Spinal cord (tissue), 9 donors: ENCODE measurements at regions not wholly inside any gene's neighbourhood (a gene's known extent, or its start where the extent isn't known, plus 50 kb on each side); places are given as distances from the start of the nearest gene placed in this dataset.
"Not testable (repeated sequence)": the region's sequence is repeated elsewhere in the genome, so short reads cannot be mapped to it uniquely, and the experiment has no call there.

Experiments used
- DNase-seq, 6 donors: peaks; one replicate each; pipeline versions ENCODE4 v3.0.0 to v3.0.0-alpha.2; 2013 to 2015; ENCODE audit warnings: low spot score in 6 of 6, low read depth in 4 of 6
- H3K27ac ChIP-seq: one replicate; pipeline ENCODE4 v1.5.1; 2013; ENCODE audit warnings: low read depth, low read length, control low read depth
- H3K27me3 ChIP-seq: one replicate; pipeline ENCODE4 v1.6.1; 2013; ENCODE audit warnings: low read length; ENCODE audit not compliant: control insufficient read depth, insufficient read depth
- H3K36me3 ChIP-seq: one replicate; pipeline ENCODE4 v1.6.1; 2013; ENCODE audit warnings: low read length; ENCODE audit not compliant: control insufficient read depth, insufficient read depth
- H3K4me1 ChIP-seq: one replicate; pipeline ENCODE4 v1.6.1; 2013; ENCODE audit warnings: low read length; ENCODE audit not compliant: control insufficient read depth, insufficient read depth
- H3K4me3 ChIP-seq: one replicate; pipeline ENCODE4 v1.5.1; 2013; ENCODE audit warnings: low read depth, low read length, control low read depth
- H3K9me3 ChIP-seq: one replicate; pipeline ENCODE4 v1.6.1; 2013; ENCODE audit warnings: low read length; ENCODE audit not compliant: control insufficient read depth, insufficient read depth
- WGBS: methylation state at CpG from one replicate; pipeline ENCODE4 v1.1.5; 2013; ENCODE audit warnings: missing lambda C conversion rate; ENCODE audit not compliant: insufficient coverage; 5-methylcytosine and 5-hydroxymethylcytosine counted together
- donor health status: healthy.

- no peak overlapping the region for H3K4me3 ChIP-seq
- no peak for DNase-seq
- H3K27me3 ChIP-seq, result no peaks in the 10 kb centered on the region
- no peaks in the 10 kb centered on the region for H3K9me3 ChIP-seq
- H3K27ac ChIP-seq, result no peak overlapping the region
- no peaks in the 10 kb centered on the region for H3K36me3 ChIP-seq
- no peaks in the 10 kb centered on the region for H3K4me1 ChIP-seq
- WGBS, result no CpG with 5 or more reads among the region's 3 CpGs
Measured at GRCh38 chr12:73833746-73834145, 703.9 kb upstream of the ATXN7L3B start.

DNA sequence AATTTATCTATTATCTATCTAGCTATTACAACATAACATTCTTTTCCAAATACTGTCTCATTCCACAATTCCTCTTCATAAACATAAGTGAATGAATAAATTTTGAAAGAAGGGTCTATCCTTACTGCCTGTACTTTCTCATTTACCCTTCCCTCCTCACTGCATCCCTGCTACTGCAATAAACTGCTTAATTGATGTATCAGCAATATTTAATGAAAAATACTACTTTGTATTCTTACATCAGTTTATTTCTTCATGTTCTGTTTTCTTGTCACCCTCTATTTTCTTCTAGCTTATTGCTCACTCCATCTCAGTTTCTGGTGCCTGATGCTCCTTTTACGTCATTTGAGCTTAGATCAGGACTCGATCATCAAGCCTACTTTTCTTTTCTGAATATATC is 695.7 kb upstream of the ATXN7L3B start:
- DNase-seq, result no peak
- no peaks in the 10 kb centered on the region for H3K27me3 ChIP-seq
- H3K4me3 ChIP-seq, result no peak overlapping the region
- H3K36me3 ChIP-seq, result no peaks in the 10 kb centered on the region
- H3K4me1 ChIP-seq, result no peaks in the 10 kb centered on the region
- WGBS, result 98% methylated on average over 2 of the region's 2 CpGs
- H3K27ac ChIP-seq, result no peak overlapping the region
- H3K9me3 ChIP-seq, result no peaks in the 10 kb centered on the region

DNA sequence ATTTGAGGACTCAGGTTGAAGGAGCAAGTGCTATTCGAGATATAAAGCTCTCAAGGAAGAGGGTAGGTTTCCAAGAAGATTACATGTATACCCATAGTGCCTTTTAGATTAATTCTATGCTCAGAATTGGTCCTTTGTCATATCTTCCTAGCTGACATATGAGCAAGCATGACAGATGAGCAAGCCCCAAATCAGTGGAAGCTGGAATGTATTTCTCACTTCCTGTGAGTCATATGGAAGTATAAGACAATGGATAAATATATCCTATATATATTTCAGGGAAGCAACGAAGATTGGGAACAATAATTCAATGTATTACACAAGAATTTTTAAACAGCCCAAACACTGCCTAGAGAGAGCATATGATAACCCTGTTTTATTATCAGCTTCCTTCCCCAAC is 674.1 kb upstream of the ATXN7L3B start:
- WGBS, result no CpG with 5 or more reads among the region's 2 CpGs
- no peak overlapping the region for H3K4me3 ChIP-seq

GRCh38 chr12:73867147-73867546 is 670.5 kb upstream of the ATXN7L3B start:
- no CpG with 5 or more reads among the region's 1 CpG for WGBS
- Histone ChIP-seq H3K4me3 (no peak overlapping the region), H3K9me3 (no peaks in the 10 kb centered on the region)

More for the DNA sequence above, 674.1 kb upstream of the ATXN7L3B start:
- no peaks in the 10 kb centered on the region for H3K9me3 ChIP-seq
- H3K36me3 ChIP-seq, result no peaks in the 10 kb centered on the region
- no peak overlapping the region for H3K27ac ChIP-seq
- H3K27me3 ChIP-seq, result no peaks in the 10 kb centered on the region
- no peaks in the 10 kb centered on the region for H3K4me1 ChIP-seq
- no peak for DNase-seq

GRCh38 chr12:73877291-73877690 is 660.3 kb upstream of the ATXN7L3B start:
- not testable (repeated sequence) for H3K4me3 ChIP-seq, H3K27ac ChIP-seq, DNase-seq, H3K36me3 ChIP-seq, H3K27me3 ChIP-seq, H3K9me3 ChIP-seq, H3K4me1 ChIP-seq
- WGBS, result 86% methylated on average over 3 of the region's 6 CpGs

More at GRCh38 chr12:73867147-73867546, 670.5 kb upstream of the ATXN7L3B start:
- no peaks in the 10 kb centered on the region for H3K27me3 ChIP-seq
- H3K4me1 ChIP-seq, result no peaks in the 10 kb centered on the region
- H3K36me3 ChIP-seq, result no peaks in the 10 kb centered on the region
- DNase-seq, result no peak
- no peak overlapping the region for H3K27ac ChIP-seq

DNA sequence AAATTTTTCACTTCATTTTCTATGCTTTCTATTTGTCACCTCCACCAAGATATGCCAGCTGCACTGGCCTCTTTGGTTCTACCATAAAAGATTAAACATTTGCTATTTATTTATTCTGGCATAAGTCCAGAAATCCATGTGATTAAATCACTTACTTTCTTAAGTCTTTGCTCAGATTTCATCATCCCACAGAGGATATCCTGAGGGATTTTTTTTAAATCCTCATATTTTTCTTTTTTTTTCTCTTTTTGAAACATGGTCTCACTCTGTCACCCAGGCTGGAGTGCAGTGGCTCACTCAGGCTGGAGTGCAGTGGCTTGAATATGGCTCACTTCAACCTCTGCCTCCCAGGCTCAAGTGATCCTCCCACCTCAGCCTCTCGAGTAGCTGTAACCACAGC is 645.4 kb upstream of the ATXN7L3B start:
- no peaks in the 10 kb centered on the region for H3K36me3 ChIP-seq
- no peak overlapping the region for H3K27ac ChIP-seq
- no peak overlapping the region for H3K4me3 ChIP-seq
- DNase-seq, result no peak
- no peaks in the 10 kb centered on the region for H3K27me3 ChIP-seq
- no CpG with 5 or more reads among the region's 1 CpG for WGBS
- H3K9me3 ChIP-seq, result no peaks in the 10 kb centered on the region
- no peaks in the 10 kb centered on the region for H3K4me1 ChIP-seq

DNA sequence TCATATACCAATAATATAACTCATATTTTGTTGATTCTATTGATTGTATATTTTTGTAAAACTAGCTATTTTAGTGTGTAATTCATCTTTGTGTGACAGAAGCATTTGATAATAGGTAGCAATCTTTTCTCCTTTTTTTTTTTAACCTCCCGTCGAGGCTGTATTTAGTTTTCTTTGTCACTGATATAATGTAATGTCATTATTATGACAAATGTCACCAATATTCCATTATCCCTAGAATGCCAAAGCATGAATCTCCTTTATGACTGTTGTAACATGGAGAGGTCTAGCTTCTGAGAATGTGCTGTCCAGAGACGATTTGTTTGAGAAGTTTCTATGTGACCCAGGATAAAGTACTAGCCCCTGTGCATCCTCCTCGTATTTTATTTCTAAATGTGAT is 639.0 kb upstream of the ATXN7L3B start:
- peak in 1 of 6 donors; percentile 18 for DNase-seq
- no peaks in the 10 kb centered on the region for H3K27me3 ChIP-seq
- H3K27ac ChIP-seq, result no peak overlapping the region
- H3K36me3 ChIP-seq, result no peaks in the 10 kb centered on the region
- no peaks in the 10 kb centered on the region for H3K4me1 ChIP-seq
- no CpG with 5 or more reads among the region's 4 CpGs for WGBS
- H3K4me3 ChIP-seq, result no peak overlapping the region
- H3K9me3 ChIP-seq, result no peaks in the 10 kb centered on the region

DNA sequence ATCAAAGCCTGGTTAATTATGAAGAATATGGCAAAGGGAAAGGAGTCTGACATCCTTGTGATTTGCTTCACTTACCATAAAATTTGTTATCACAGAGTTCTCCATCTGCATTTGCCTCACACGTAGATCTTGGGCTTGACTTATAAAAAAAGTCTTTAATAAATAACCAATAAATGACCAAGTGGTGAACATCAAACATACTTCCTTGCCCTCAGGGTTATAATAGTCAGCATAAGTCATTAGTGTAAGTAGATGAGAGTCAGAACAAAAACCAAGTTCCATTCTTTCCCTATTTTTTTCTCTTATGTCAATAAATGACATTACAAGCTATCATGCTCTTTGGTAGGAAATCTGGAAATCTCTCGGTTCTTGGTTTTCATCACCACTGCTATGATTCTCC is 635.4 kb upstream of the ATXN7L3B start:
- Histone ChIP-seq H3K4me1 (no peaks in the 10 kb centered on the region), H3K4me3 (no peak overlapping the region), H3K9me3 (no peaks in the 10 kb centered on the region), H3K36me3 (no peaks in the 10 kb centered on the region), H3K27ac (no peak overlapping the region), H3K27me3 (no peaks in the 10 kb centered on the region)
- WGBS, result no CpG with 5 or more reads among the region's 2 CpGs
- DNase-seq, result no peak

- WGBS, result no CpG with 5 or more reads among the region's 4 CpGs
- no peaks in the 10 kb centered on the region for H3K4me1 ChIP-seq
- no peaks in the 10 kb centered on the region for H3K27me3 ChIP-seq
- no peak overlapping the region for H3K4me3 ChIP-seq
- H3K36me3 ChIP-seq, result no peaks in the 10 kb centered on the region
- H3K9me3 ChIP-seq, result no peaks in the 10 kb centered on the region
- H3K27ac ChIP-seq, result no peak overlapping the region
- no peak for DNase-seq
Measured at GRCh38 chr12:73906757-73907156, 630.9 kb upstream of the ATXN7L3B start.

- DNase-seq, result peak in 2 of 6 donors; percentile 33 to 50
- Histone ChIP-seq H3K36me3 (no peaks in the 10 kb centered on the region), H3K27me3 (no peaks in the 10 kb centered on the region), H3K27ac (no peak overlapping the region), H3K4me1 (no peaks in the 10 kb centered on the region), H3K9me3 (no peaks in the 10 kb centered on the region), H3K4me3 (no peak overlapping the region)
- no CpG with 5 or more reads among the region's 1 CpG for WGBS
Measured at GRCh38 chr12:73935817-73936216, 601.8 kb upstream of the ATXN7L3B start.
